Adrenal gland (tissue), 9 donors: ENCODE measurements at regions not wholly inside any gene's neighbourhood (a gene's known extent, or its start where the extent isn't known, plus 50 kb on each side); places are given as distances from the start of the nearest gene placed in this dataset.

Experiments used
- DNase-seq, 7 donors: peaks; one replicate each; pipeline ENCODE4 v3.0.0-alpha.2; 2019 to 2020
- H3K27ac ChIP-seq, 5 donors: fragments of 200-600 bp; sonication (generic) in 4 of 5; 1 replicate in 3 of 5; 2 replicates in 2 of 5; pipeline versions ENCODE4 v1.5.1 to v1.8.0; 2016 to 2020; ENCODE audit warnings: mild to moderate bottlenecking in 1 of 5
- H3K27me3 ChIP-seq: fragments of 200-600 bp; 2 replicates; pipeline ENCODE4 v1.8.0; 2021
- H3K36me3 ChIP-seq, 2 donors: fragments of 200-600 bp; replicated peaks in 1 of 2; 1 replicate in 1 of 2; 2 replicates in 1 of 2; pipeline versions ENCODE4 v1.5.1 to v1.8.0; 2018 to 2022
- H3K4me1 ChIP-seq, 2 donors: fragments of 200-600 bp; replicated peaks in 1 of 2; 1 replicate in 1 of 2; 2 replicates in 1 of 2; pipeline versions ENCODE4 v1.5.1 to v1.8.0; 2018 to 2021
- H3K4me3 ChIP-seq, 4 donors: fragments of 200-600 bp; sonication (generic) in 3 of 4; one replicate each; pipeline ENCODE4 v1.5.1; 2016 to 2018
- H3K9me3 ChIP-seq, 3 donors: fragments of 200-600 bp; sonication (generic) in 1 of 3; replicated peaks in 1 of 3; 1 replicate in 2 of 3; 2 replicates in 1 of 3; pipeline versions ENCODE4 v1.5.1 to v1.8.0; 2016 to 2021
- CTCF ChIP-seq, 6 experiments: fragments of 450-650 bp in 4 of 6; fragments of 200-600 bp in 2 of 6; sonication (generic) in 1 of 6; IDR thresholded peaks; 1 replicate in 5 of 6; 2 replicates in 1 of 6; pipeline versions ENCODE4 v1.5.1 to v1.8.0; 2016 to 2021; ENCODE audit warnings: antibody characterized with exemption in 6 of 6, mild to moderate bottlenecking in 2 of 6, moderate library complexity in 1 of 6
- POLR2A ChIP-seq, 2 donors: fragments of 450-650 bp; IDR thresholded peaks; one replicate each; pipeline ENCODE4 v1.6.1; 2017; ENCODE audit warnings: antibody characterized with exemption in 2 of 2, mild to moderate bottlenecking in 2 of 2, moderate library complexity in 1 of 2
- WGBS, 4 donors: extraction: QIAGEN DNeasy Blood & Tissue Kit in 2 of 4; methylation state at CpG; one replicate each; pipeline versions ENCODE4 v1.1.5 to v1.1.7; 2013 to 2017; 5-methylcytosine and 5-hydroxymethylcytosine counted together
- intact Hi-C, 2 donors: fragments of 100-400 bp; cut with DNase I; formaldehyde crosslinking; loops; one replicate each; pipeline versions ENCODE4 v1.14.1 to v1.15.0; 2022 to 2023
- donor health status: healthy with polysubstance abuse.
- donor health status: Bipolar disorder and iron deficiency.
- donor health status: DM: yes; HTN: yes; CAD: no.
- donor health status: DM: no; HTN: no; CAD: no.
- donor health status: DM: no; HTN: no; CAD: no.

GRCh38 chr2:155456222-155456621, 757.7 kb downstream of the KCNJ3 start:
- Histone ChIP-seq H3K4me3 (no peak overlapping the region), H3K4me1 (no peaks in the 10 kb centered on the region), H3K9me3 (no peaks in the 10 kb centered on the region), H3K27ac (no peak overlapping the region), H3K36me3 (no peaks in the 10 kb centered on the region), H3K27me3 (no peaks in the 10 kb centered on the region)
- 67 to 77% (median 71%) methylated on average over 1 of the region's 1 CpG for WGBS, 4 donors
- DNase-seq = no peak
- intact Hi-C loops = no loop called here
- TF ChIP-seq POLR2A (IDR thresholded peaks at IDR 0.05) (no peak), CTCF (IDR thresholded peaks at IDR 0.05) (no peak)

- no peak for DNase-seq
- Histone ChIP-seq H3K27me3 (no peaks in the 10 kb centered on the region), H3K4me3 (no peak overlapping the region), H3K36me3 (no peaks in the 10 kb centered on the region), H3K27ac (no peak overlapping the region), H3K9me3 (no peaks in the 10 kb centered on the region), H3K4me1 (no peaks in the 10 kb centered on the region)
- TF ChIP-seq POLR2A (IDR thresholded peaks at IDR 0.05) (no peak), CTCF (IDR thresholded peaks at IDR 0.05) (no peak)
- intact Hi-C loops = no loop called here
- 50 to 70% (median 69%) methylated on average over 2 of the region's 2 CpGs for WGBS, 4 donors
These were observed 744.4 kb downstream of the KCNJ3 start for GRCh38 chr2:155442755-155443372.

- no peak overlapping the region for H3K27ac ChIP-seq
These were observed 743.6 kb downstream of the KCNJ3 start for GRCh38 chr2:155442088-155442487.

GRCh38 chr2:155431004-155431507, 732.6 kb downstream of the KCNJ3 start:
- TF ChIP-seq POLR2A (IDR thresholded peaks at IDR 0.05) = no peak
- TF ChIP-seq CTCF (IDR thresholded peaks at IDR 0.05) = no peak
- 87 to 90% (median 89%) methylated on average over 9 of the region's 9 CpGs for WGBS, 4 donors
- intact Hi-C loops = no loop called here
- H3K27ac ChIP-seq = no peak overlapping the region
- H3K27me3 ChIP-seq = no peaks in the 10 kb centered on the region
- H3K9me3 ChIP-seq = no peaks in the 10 kb centered on the region
- DNase-seq = no peak
- no peaks in the 10 kb centered on the region for H3K4me1 ChIP-seq
- H3K36me3 ChIP-seq = no peaks in the 10 kb centered on the region
- no peak overlapping the region for H3K4me3 ChIP-seq

More at GRCh38 chr2:155442088-155442487, 743.6 kb downstream of the KCNJ3 start:
- Histone ChIP-seq H3K4me3 (no peak overlapping the region), H3K4me1 (no peaks in the 10 kb centered on the region), H3K27me3 (no peaks in the 10 kb centered on the region), H3K9me3 (no peaks in the 10 kb centered on the region), H3K36me3 (no peaks in the 10 kb centered on the region)
- 57 to 76% (median 59%) methylated on average over 2 of the region's 2 CpGs for WGBS, 4 donors
- intact Hi-C loops = no loop called here
- TF ChIP-seq POLR2A (IDR thresholded peaks at IDR 0.05) = no peak
- TF ChIP-seq CTCF (IDR thresholded peaks at IDR 0.05) = no peak
- DNase-seq = no peak
